Hepatocyte (in vitro differentiated cells): ENCODE measurements at regions not wholly inside any gene's neighbourhood (a gene's known extent, or its start where the extent isn't known, plus 50 kb on each side); places are given as distances from the start of the nearest gene placed in this dataset.

Experiments
- CTCF ChIP-seq: fragments of 200-600 bp; sonication (generic); IDR thresholded peaks from 2 replicates; pipeline ENCODE4 v1.5.1; 2016; ENCODE audit warnings: antibody characterized with exemption, mild to moderate bottlenecking; ENCODE audit not compliant: poor library complexity
- EZH2phosphoT487 ChIP-seq: fragments of 200-600 bp; sonication (generic); IDR thresholded peaks from one replicate; pipeline ENCODE4 v1.6.1; 2018; ENCODE audit warnings: antibody characterized with exemption, mild to moderate bottlenecking, low read depth, moderate library complexity; ENCODE audit not compliant: unreplicated experiment, severe bottlenecking

GRCh38 chr2:18503376-18504228, 56.9 kb downstream of the RDH14 start:
- TF ChIP-seq EZH2phosphoT487 (no peak), CTCF (no peak)
